A673 (cell line): ENCODE measurements at regions not wholly inside any gene's neighbourhood (a gene's known extent, or its start where the extent isn't known, plus 50 kb on each side); places are given as distances from the start of the nearest gene placed in this dataset.

Experiments used
- EZH2 ChIP-seq: fragments of 200-600 bp; sonication (generic); IDR thresholded peaks from 2 replicates; pipeline ENCODE4 v1.6.1; 2017; ENCODE audit warnings: borderline replicate concordance, low read depth, mild to moderate bottlenecking, mixed read lengths, antibody characterized with exemption, low read length; ENCODE audit not compliant: poor library complexity, severe bottlenecking
- TF ChIP-seq, protein P1 (sequence below): fragments of 300-800, 200-600 bp; sonication (generic); conservative IDR thresholded peaks from 2 replicates; pipeline ENCODE4 v1.5.1; 2017; ENCODE audit warnings: low read depth, mild to moderate bottlenecking, antibody characterized with exemption, low read length, moderate library complexity, mixed read lengths

DNA sequence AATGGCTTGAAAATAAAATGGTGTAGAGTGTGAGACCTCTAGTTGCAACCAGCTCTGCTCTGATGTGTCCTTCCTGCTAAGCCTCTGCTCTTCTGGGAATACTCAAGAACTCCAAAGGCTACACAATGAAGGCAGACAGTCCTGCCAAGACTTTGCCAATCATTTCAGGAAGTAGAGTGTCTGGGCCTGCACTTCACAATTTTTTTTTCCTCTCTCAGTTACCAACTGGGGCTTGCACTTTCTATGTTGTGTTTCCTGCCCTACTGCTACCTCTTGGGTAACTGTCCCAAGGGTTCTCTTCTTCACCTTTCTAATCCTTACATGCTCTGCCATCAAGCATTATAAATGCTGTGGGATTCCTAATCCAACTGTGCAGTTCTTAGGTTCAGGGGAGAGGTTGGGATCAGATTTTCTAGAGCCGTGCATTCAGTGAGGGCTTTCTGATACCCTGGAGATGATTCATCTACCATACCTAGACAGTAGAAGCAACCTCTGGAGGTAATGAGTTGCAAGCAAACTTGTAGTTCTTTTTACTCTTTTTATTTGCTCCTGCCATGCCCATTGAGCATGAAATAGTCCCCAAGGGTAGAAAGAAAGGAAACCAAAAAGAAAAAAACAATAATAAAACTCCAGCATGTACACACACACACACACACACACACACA, 365.9 kb downstream of the MLLT3 start:
- TF ChIP-seq, protein P1, sequence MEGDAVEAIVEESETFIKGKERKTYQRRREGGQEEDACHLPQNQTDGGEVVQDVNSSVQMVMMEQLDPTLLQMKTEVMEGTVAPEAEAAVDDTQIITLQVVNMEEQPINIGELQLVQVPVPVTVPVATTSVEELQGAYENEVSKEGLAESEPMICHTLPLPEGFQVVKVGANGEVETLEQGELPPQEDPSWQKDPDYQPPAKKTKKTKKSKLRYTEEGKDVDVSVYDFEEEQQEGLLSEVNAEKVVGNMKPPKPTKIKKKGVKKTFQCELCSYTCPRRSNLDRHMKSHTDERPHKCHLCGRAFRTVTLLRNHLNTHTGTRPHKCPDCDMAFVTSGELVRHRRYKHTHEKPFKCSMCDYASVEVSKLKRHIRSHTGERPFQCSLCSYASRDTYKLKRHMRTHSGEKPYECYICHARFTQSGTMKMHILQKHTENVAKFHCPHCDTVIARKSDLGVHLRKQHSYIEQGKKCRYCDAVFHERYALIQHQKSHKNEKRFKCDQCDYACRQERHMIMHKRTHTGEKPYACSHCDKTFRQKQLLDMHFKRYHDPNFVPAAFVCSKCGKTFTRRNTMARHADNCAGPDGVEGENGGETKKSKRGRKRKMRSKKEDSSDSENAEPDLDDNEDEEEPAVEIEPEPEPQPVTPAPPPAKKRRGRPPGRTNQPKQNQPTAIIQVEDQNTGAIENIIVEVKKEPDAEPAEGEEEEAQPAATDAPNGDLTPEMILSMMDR: no peak
- no peak for TF ChIP-seq EZH2
